GM23338 (cell line): ENCODE measurements at regions not wholly inside any gene's neighbourhood (a gene's known extent, or its start where the extent isn't known, plus 50 kb on each side); places are given as distances from the start of the nearest gene placed in this dataset.

Experiments used
- ATAC-seq: fragments of 200-7000 bp; cut with Tn5 transposase; 3 replicates; pipeline ENCODE4 v1.9.1; 2020
- DNase-seq: peaks from one replicate; pipeline ENCODE4 v3.0.0-alpha.2; 2015; ENCODE audit warnings: low spot score
- H2AFZ ChIP-seq: fragments of 200-600 bp; sonication (generic); 2 replicates; pipeline ENCODE4 v1.8.0; 2016; ENCODE audit warnings: antibody characterized with exemption, mild to moderate bottlenecking, moderate library complexity
- H3F3A ChIP-seq: fragments of 200-600 bp; sonication (generic); replicated peaks from 2 replicates; pipeline ENCODE4 v1.8.0; 2017; ENCODE audit warnings: antibody characterized with exemption, mixed run types, low read depth
- H3K27ac ChIP-seq: fragments of 200-600 bp; sonication (generic); 2 replicates; pipeline ENCODE4 v1.6.1; 2016; ENCODE audit warnings: low read depth
- H3K27me3 ChIP-seq: fragments of 200-600 bp; sonication (generic); 2 replicates; pipeline ENCODE4 v1.8.0; 2016; ENCODE audit warnings: mild to moderate bottlenecking, mixed run types, moderate library complexity; ENCODE audit not compliant: insufficient read depth
- H3K36me3 ChIP-seq: fragments of 200-600 bp; sonication (generic); 2 replicates; pipeline ENCODE4 v1.8.0; 2016; ENCODE audit warnings: mild to moderate bottlenecking; ENCODE audit not compliant: insufficient read depth
- H3K4me1 ChIP-seq: fragments of 200-600 bp; sonication (generic); 2 replicates; pipeline ENCODE4 v1.8.0; 2016; ENCODE audit warnings: mild to moderate bottlenecking, moderate library complexity; ENCODE audit not compliant: insufficient read depth
- H3K4me2 ChIP-seq: fragments of 200-600 bp; sonication (generic); 2 replicates; pipeline ENCODE4 v1.7.1; 2017; ENCODE audit warnings: mixed run types
- H3K4me3 ChIP-seq: fragments of 200-600 bp; sonication (generic); 2 replicates; pipeline ENCODE4 v1.6.1; 2016; ENCODE audit warnings: mixed run types
- H3K79me2 ChIP-seq: fragments of 200-600 bp; sonication (generic); replicated peaks from 2 replicates; pipeline ENCODE4 v1.8.0; 2017; ENCODE audit warnings: mild to moderate bottlenecking; ENCODE audit not compliant: insufficient read depth
- H3K9me2 ChIP-seq: fragments of 200-600 bp; sonication (generic); 2 replicates; pipeline ENCODE4 v1.8.0; 2017; ENCODE audit not compliant: insufficient read depth
- H4K20me1 ChIP-seq: fragments of 200-600 bp; sonication (generic); replicated peaks from 2 replicates; pipeline ENCODE4 v1.8.0; 2017; ENCODE audit warnings: mild to moderate bottlenecking; ENCODE audit not compliant: insufficient read depth
- H3K27ac Mint-ChIP-seq: 2 replicates; pipeline ENCODE4 v1.8.0; 2020; ENCODE audit warnings: inconsistent platforms, mild to moderate bottlenecking, moderate library complexity, mixed read lengths
- H3K27me3 Mint-ChIP-seq: 3 replicates; pipeline ENCODE4 v1.8.0; 2022; ENCODE audit warnings: low read depth, mild to moderate bottlenecking, moderate library complexity, mixed read lengths, inconsistent platforms; ENCODE audit not compliant: insufficient read depth, poor library complexity
- H3K36me3 Mint-ChIP-seq: 3 replicates; pipeline ENCODE4 v1.8.0; 2021; ENCODE audit warnings: low read depth, mild to moderate bottlenecking, inconsistent platforms, moderate library complexity, mixed read lengths
- H3K4me1 Mint-ChIP-seq: 3 replicates; pipeline ENCODE4 v1.8.0; 2020; ENCODE audit warnings: mild to moderate bottlenecking, inconsistent platforms, mixed read lengths
- H3K4me3 Mint-ChIP-seq: 3 replicates; pipeline ENCODE4 v1.8.0; 2021; ENCODE audit warnings: moderate library complexity, mild to moderate bottlenecking, inconsistent platforms, mixed read lengths
- H3K9me3 Mint-ChIP-seq: 3 replicates; pipeline ENCODE4 v1.8.0; 2020; ENCODE audit warnings: moderate library complexity, mild to moderate bottlenecking, inconsistent platforms, mixed read lengths
- EZH2 ChIP-seq: fragments of 200-600 bp; sonication (generic); IDR thresholded peaks from one replicate; pipeline ENCODE4 v1.8.0; 2017; ENCODE audit warnings: antibody characterized with exemption, mild to moderate bottlenecking, low read depth; ENCODE audit not compliant: unreplicated experiment
- JUNB ChIP-seq: IDR thresholded peaks from one replicate; pipeline ENCODE4 v1.6.1; 2016; ENCODE audit warnings: antibody characterized with exemption; ENCODE audit not compliant: unreplicated experiment
- ZNF114 ChIP-seq: fragments of 250-450 bp; sonication (Bioruptor Pico); IDR thresholded peaks from 2 replicates; pipeline ENCODE4 v1.5.0; 2020; ENCODE audit warnings: mild to moderate bottlenecking, moderate library complexity
- TF ChIP-seq, protein P1 (sequence below): IDR thresholded peaks from 2 replicates; pipeline ENCODE4 v1.6.1; 2016; ENCODE audit warnings: antibody characterized with exemption
- TF ChIP-seq, protein P2 (sequence below): IDR thresholded peaks from one replicate; pipeline ENCODE4 v1.6.1; 2018; ENCODE audit warnings: antibody characterized with exemption; ENCODE audit not compliant: unreplicated experiment
- TF ChIP-seq, protein P3 (sequence below), 2 experiments: fragments of 200-600 bp in 1 of 2; sonication (generic) in 1 of 2; conservative IDR thresholded peaks; 2 replicates each; pipeline versions ENCODE4 v1.5.1 to v1.6.1; 2016 to 2017; ENCODE audit warnings: antibody characterized with exemption in 2 of 2, low read depth in 2 of 2, mild to moderate bottlenecking in 2 of 2, moderate library complexity in 1 of 2
- TF ChIP-seq, protein P4 (sequence below): fragments of 250-450 bp; sonication (Bioruptor Pico); IDR thresholded peaks from 2 replicates; pipeline ENCODE4 v1.5.0; 2020; ENCODE audit warnings: mild to moderate bottlenecking, moderate library complexity

DNA sequence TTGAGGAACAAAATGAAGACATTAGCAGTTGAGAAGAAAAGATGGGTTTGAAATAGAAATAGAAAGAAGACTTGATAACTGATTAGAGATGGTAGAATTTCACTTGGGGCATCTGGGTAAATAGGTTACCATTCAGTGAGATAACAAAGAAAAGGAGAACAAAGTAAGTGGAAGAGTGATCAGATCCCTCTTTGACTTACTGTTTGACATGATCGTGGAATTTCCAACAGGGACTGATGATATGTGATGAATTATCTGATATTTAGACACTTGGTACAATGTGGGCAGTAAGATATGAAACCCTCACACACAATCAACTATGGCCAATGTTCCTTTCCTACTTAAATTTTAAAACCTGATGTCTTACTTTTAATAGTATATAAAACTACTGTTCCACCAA, 70.1 kb upstream of the STARD4 start:
- Mint-ChIP-seq H3K9me3 (peaks cover 3% of the 10 kb centered on the region; the same call in 1 of the 3 replicates), H3K27me3 (no peaks in the 10 kb centered on the region), H3K4me1 (no peaks in the 10 kb centered on the region), H3K36me3 (no peaks in the 10 kb centered on the region), H3K27ac (no peak overlapping the region), H3K4me3 (no peak overlapping the region)
- no peak overlapping the region for H3K4me2 ChIP-seq
- no peaks in the 10 kb centered on the region for H3F3A ChIP-seq
- no peak overlapping the region for H3K4me3 ChIP-seq
- H3K9me2 ChIP-seq: peaks cover 3% of the 10 kb centered on the region; the same call in 1 of the 2 replicates
- no peaks in the 10 kb centered on the region for H4K20me1 ChIP-seq
- H3K4me1 ChIP-seq: no peaks in the 10 kb centered on the region
- TF ChIP-seq, protein P1, sequence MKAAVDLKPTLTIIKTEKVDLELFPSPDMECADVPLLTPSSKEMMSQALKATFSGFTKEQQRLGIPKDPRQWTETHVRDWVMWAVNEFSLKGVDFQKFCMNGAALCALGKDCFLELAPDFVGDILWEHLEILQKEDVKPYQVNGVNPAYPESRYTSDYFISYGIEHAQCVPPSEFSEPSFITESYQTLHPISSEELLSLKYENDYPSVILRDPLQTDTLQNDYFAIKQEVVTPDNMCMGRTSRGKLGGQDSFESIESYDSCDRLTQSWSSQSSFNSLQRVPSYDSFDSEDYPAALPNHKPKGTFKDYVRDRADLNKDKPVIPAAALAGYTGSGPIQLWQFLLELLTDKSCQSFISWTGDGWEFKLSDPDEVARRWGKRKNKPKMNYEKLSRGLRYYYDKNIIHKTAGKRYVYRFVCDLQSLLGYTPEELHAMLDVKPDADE: no peak
- TF ChIP-seq, protein P2, sequence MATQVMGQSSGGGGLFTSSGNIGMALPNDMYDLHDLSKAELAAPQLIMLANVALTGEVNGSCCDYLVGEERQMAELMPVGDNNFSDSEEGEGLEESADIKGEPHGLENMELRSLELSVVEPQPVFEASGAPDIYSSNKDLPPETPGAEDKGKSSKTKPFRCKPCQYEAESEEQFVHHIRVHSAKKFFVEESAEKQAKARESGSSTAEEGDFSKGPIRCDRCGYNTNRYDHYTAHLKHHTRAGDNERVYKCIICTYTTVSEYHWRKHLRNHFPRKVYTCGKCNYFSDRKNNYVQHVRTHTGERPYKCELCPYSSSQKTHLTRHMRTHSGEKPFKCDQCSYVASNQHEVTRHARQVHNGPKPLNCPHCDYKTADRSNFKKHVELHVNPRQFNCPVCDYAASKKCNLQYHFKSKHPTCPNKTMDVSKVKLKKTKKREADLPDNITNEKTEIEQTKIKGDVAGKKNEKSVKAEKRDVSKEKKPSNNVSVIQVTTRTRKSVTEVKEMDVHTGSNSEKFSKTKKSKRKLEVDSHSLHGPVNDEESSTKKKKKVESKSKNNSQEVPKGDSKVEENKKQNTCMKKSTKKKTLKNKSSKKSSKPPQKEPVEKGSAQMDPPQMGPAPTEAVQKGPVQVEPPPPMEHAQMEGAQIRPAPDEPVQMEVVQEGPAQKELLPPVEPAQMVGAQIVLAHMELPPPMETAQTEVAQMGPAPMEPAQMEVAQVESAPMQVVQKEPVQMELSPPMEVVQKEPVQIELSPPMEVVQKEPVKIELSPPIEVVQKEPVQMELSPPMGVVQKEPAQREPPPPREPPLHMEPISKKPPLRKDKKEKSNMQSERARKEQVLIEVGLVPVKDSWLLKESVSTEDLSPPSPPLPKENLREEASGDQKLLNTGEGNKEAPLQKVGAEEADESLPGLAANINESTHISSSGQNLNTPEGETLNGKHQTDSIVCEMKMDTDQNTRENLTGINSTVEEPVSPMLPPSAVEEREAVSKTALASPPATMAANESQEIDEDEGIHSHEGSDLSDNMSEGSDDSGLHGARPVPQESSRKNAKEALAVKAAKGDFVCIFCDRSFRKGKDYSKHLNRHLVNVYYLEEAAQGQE: no peak
- TF ChIP-seq JUNB (no peak), ZNF114 (CRISPR knock-in tag) (no peak), EZH2 (no peak)
- TF ChIP-seq, protein P3, sequence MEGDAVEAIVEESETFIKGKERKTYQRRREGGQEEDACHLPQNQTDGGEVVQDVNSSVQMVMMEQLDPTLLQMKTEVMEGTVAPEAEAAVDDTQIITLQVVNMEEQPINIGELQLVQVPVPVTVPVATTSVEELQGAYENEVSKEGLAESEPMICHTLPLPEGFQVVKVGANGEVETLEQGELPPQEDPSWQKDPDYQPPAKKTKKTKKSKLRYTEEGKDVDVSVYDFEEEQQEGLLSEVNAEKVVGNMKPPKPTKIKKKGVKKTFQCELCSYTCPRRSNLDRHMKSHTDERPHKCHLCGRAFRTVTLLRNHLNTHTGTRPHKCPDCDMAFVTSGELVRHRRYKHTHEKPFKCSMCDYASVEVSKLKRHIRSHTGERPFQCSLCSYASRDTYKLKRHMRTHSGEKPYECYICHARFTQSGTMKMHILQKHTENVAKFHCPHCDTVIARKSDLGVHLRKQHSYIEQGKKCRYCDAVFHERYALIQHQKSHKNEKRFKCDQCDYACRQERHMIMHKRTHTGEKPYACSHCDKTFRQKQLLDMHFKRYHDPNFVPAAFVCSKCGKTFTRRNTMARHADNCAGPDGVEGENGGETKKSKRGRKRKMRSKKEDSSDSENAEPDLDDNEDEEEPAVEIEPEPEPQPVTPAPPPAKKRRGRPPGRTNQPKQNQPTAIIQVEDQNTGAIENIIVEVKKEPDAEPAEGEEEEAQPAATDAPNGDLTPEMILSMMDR (conservative IDR thresholded peaks at IDR 0.05; ENCODE audit: low read depth in 2 of 2): no peak
- TF ChIP-seq, protein P4, sequence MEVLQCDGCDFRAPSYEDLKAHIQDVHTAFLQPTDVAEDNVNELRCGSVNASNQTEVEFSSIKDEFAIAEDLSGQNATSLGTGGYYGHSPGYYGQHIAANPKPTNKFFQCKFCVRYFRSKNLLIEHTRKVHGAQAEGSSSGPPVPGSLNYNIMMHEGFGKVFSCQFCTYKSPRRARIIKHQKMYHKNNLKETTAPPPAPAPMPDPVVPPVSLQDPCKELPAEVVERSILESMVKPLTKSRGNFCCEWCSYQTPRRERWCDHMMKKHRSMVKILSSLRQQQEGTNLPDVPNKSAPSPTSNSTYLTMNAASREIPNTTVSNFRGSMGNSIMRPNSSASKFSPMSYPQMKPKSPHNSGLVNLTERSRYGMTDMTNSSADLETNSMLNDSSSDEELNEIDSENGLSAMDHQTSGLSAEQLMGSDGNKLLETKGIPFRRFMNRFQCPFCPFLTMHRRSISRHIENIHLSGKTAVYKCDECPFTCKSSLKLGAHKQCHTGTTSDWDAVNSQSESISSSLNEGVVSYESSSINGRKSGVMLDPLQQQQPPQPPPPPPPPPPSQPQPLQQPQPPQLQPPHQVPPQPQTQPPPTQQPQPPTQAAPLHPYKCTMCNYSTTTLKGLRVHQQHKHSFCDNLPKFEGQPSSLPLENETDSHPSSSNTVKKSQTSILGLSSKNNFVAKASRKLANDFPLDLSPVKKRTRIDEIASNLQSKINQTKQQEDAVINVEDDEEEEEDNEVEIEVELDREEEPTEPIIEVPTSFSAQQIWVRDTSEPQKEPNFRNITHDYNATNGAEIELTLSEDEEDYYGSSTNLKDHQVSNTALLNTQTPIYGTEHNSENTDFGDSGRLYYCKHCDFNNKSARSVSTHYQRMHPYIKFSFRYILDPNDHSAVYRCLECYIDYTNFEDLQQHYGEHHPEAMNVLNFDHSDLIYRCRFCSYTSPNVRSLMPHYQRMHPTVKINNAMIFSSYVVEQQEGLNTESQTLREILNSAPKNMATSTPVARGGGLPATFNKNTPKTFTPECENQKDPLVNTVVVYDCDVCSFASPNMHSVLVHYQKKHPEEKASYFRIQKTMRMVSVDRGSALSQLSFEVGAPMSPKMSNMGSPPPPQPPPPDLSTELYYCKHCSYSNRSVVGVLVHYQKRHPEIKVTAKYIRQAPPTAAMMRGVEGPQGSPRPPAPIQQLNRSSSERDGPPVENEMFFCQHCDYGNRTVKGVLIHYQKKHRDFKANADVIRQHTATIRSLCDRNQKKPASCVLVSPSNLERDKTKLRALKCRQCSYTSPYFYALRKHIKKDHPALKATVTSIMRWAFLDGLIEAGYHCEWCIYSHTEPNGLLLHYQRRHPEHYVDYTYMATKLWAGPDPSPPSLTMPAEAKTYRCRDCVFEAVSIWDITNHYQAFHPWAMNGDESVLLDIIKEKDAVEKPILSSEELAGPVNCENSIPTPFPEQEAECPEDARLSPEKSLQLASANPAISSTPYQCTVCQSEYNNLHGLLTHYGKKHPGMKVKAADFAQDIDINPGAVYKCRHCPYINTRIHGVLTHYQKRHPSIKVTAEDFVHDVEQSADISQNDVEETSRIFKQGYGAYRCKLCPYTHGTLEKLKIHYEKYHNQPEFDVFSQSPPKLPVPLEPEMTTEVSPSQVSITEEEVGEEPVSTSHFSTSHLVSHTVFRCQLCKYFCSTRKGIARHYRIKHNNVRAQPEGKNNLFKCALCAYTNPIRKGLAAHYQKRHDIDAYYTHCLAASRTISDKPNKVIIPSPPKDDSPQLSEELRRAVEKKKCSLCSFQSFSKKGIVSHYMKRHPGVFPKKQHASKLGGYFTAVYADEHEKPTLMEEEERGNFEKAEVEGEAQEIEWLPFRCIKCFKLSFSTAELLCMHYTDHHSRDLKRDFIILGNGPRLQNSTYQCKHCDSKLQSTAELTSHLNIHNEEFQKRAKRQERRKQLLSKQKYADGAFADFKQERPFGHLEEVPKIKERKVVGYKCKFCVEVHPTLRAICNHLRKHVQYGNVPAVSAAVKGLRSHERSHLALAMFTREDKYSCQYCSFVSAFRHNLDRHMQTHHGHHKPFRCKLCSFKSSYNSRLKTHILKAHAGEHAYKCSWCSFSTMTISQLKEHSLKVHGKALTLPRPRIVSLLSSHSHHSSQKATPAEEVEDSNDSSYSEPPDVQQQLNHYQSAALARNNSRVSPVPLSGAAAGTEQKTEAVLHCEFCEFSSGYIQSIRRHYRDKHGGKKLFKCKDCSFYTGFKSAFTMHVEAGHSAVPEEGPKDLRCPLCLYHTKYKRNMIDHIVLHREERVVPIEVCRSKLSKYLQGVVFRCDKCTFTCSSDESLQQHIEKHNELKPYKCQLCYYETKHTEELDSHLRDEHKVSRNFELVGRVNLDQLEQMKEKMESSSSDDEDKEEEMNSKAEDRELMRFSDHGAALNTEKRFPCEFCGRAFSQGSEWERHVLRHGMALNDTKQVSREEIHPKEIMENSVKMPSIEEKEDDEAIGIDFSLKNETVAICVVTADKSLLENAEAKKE (CRISPR knock-in tag): no peak
- no peak overlapping the region for H3K27ac ChIP-seq
- H3K27me3 ChIP-seq: no peaks in the 10 kb centered on the region
- no peaks in the 10 kb centered on the region for H3K79me2 ChIP-seq
- H2AFZ ChIP-seq: no peak overlapping the region
- no peaks in the 10 kb centered on the region for H3K36me3 ChIP-seq
- no peak for DNase-seq
- ATAC-seq: no peak
